Hepatocyte (in vitro differentiated cells): ENCODE measurements at regions not wholly inside any gene's neighbourhood (a gene's known extent, or its start where the extent isn't known, plus 50 kb on each side); places are given as distances from the start of the nearest gene placed in this dataset.

ENCODE experiments used
- DNase-seq: peaks from one replicate; pipeline ENCODE4 v3.0.0-alpha.2; 2016; ENCODE audit warnings: low spot score
- H2AFZ ChIP-seq: fragments of 200-600 bp; sonication (generic); 2 replicates; pipeline ENCODE4 v1.6.0; 2016; ENCODE audit warnings: antibody characterized with exemption, mild to moderate bottlenecking
- H3K27ac ChIP-seq: fragments of 200-600 bp; sonication (generic); 2 replicates; pipeline ENCODE4 v1.5.1; 2016; ENCODE audit warnings: mild to moderate bottlenecking
- H3K27me3 ChIP-seq: fragments of 200-600 bp; sonication (generic); 2 replicates; pipeline ENCODE4 v1.6.1; 2016
- H3K36me3 ChIP-seq: fragments of 200-600 bp; sonication (generic); replicated peaks from 2 replicates; pipeline ENCODE4 v1.5.1; 2016; ENCODE audit warnings: low read depth; ENCODE audit not compliant: insufficient read depth
- H3K4me1 ChIP-seq: fragments of 200-600 bp; sonication (generic); 2 replicates; pipeline ENCODE4 v1.5.1; 2016; ENCODE audit warnings: mild to moderate bottlenecking, moderate library complexity; ENCODE audit not compliant: insufficient read depth
- H3K4me2 ChIP-seq: fragments of 200-600 bp; sonication (generic); 2 replicates; pipeline ENCODE4 v1.6.0; 2016
- H3K4me3 ChIP-seq: fragments of 200-600 bp; sonication (generic); 2 replicates; pipeline ENCODE4 v1.5.1; 2016; ENCODE audit warnings: mild to moderate bottlenecking
- H3K79me2 ChIP-seq: fragments of 200-600 bp; sonication (generic); 2 replicates; pipeline ENCODE4 v1.6.0; 2017; ENCODE audit warnings: mild to moderate bottlenecking
- H3K9me2 ChIP-seq: fragments of 200-600 bp; sonication (generic); replicated peaks from 2 replicates; pipeline ENCODE4 v1.6.0; 2017; ENCODE audit warnings: mild to moderate bottlenecking; ENCODE audit not compliant: insufficient read depth
- H3K9me3 ChIP-seq: fragments of 200-600 bp; sonication (generic); 2 replicates; pipeline ENCODE4 v1.5.1; 2016; ENCODE audit warnings: low read depth, mild to moderate bottlenecking
- H4K20me1 ChIP-seq: fragments of 200-600 bp; sonication (generic); 2 replicates; pipeline ENCODE4 v1.6.0; 2016; ENCODE audit warnings: mild to moderate bottlenecking; ENCODE audit not compliant: insufficient read depth, poor library complexity, severe bottlenecking
- EZH2 ChIP-seq: fragments of 200-600 bp; sonication (generic); IDR thresholded peaks from 2 replicates; pipeline ENCODE4 v1.6.1; 2016; ENCODE audit warnings: antibody characterized with exemption, mild to moderate bottlenecking, borderline replicate concordance
- EZH2phosphoT487 ChIP-seq: fragments of 200-600 bp; sonication (generic); IDR thresholded peaks from one replicate; pipeline ENCODE4 v1.6.1; 2018; ENCODE audit warnings: antibody characterized with exemption, mild to moderate bottlenecking, low read depth, moderate library complexity; ENCODE audit not compliant: unreplicated experiment, severe bottlenecking
- WGBS: methylation state at CpG from one replicate; pipeline ENCODE4 v1.1.6; 2016; ENCODE audit warnings: low lambda C conversion rate; ENCODE audit errors: missing lambda C conversion rate; 5-methylcytosine and 5-hydroxymethylcytosine counted together
- TF ChIP-seq, protein P1 (sequence below): fragments of 200-600 bp; sonication (generic); IDR thresholded peaks from 2 replicates; pipeline ENCODE4 v1.5.1; 2016; ENCODE audit warnings: antibody characterized with exemption, mild to moderate bottlenecking; ENCODE audit not compliant: poor library complexity

DNA sequence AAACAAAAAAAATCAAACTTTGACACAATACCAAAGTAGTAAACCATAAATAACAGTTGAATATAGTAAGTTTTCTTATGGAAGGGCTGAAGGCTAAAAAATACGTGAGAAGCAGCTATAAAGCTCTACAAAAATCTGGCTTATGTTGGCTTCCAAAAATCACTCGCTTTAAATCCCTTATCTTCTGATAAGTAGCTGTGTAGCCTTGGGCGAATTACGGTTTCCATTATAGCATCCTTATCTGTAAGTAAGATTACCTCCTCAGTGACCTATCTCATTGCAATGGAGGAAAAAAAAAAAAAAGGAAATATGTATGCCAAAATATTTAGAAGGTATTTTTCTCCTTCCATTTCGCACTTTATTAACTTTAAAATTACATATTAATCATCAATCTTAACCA is 348.6 kb downstream of the PLOD2 start:
- DNase-seq = no peak
- Histone ChIP-seq H3K79me2 (no peaks in the 10 kb centered on the region), H3K9me2 (no peaks in the 10 kb centered on the region), H3K27me3 (no peaks in the 10 kb centered on the region), H3K27ac (no peak overlapping the region), H3K4me1 (no peaks in the 10 kb centered on the region), H3K4me2 (no peak overlapping the region), H3K4me3 (no peak overlapping the region), H2AFZ (no peak overlapping the region), H3K36me3 (no peaks in the 10 kb centered on the region), H3K9me3 (no peaks in the 10 kb centered on the region), H4K20me1 (no peaks in the 10 kb centered on the region)
- TF ChIP-seq, protein P1, sequence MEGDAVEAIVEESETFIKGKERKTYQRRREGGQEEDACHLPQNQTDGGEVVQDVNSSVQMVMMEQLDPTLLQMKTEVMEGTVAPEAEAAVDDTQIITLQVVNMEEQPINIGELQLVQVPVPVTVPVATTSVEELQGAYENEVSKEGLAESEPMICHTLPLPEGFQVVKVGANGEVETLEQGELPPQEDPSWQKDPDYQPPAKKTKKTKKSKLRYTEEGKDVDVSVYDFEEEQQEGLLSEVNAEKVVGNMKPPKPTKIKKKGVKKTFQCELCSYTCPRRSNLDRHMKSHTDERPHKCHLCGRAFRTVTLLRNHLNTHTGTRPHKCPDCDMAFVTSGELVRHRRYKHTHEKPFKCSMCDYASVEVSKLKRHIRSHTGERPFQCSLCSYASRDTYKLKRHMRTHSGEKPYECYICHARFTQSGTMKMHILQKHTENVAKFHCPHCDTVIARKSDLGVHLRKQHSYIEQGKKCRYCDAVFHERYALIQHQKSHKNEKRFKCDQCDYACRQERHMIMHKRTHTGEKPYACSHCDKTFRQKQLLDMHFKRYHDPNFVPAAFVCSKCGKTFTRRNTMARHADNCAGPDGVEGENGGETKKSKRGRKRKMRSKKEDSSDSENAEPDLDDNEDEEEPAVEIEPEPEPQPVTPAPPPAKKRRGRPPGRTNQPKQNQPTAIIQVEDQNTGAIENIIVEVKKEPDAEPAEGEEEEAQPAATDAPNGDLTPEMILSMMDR = no peak
- no peak for TF ChIP-seq EZH2
- no peak for TF ChIP-seq EZH2phosphoT487
- WGBS = 57% methylated on average over 5 of the region's 5 CpGs

DNA sequence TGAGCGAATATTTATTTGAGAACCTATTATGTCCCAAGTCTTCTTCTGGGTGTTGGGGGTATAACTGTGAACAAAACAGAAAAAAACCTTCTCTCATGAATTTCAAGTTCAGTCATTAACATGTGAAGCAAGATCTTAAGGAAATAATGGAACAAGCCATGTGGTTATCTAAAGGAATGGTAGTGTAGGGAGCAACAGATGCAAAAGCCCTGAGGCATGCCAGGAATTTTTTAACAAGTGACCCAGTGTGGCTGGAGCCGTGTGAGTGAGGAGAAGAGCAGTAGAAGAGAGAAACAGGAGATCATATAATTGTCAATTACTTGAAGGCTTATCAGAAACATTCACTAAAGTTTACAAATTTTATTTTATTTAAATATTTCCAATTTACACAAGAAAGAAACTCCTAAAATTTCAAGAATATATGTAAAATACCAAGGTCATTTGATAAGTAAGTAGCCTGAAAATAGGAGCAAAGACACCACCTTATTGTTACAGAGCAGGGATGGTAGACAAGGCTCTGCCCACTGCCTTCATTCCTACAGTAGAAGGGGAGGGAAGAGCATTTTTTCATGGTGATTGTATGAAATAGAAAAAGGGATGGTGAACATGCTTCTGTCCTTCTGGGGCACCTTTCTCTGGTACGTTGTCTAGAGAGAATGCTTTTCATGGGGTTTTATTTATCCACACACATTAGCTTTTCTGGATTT is 345.1 kb downstream of the PLOD2 start:
- Histone ChIP-seq H3K27me3 (no peaks in the 10 kb centered on the region), H3K4me2 (no peak overlapping the region), H3K36me3 (no peaks in the 10 kb centered on the region), H3K4me3 (no peak overlapping the region), H3K9me3 (no peaks in the 10 kb centered on the region), H2AFZ (no peak overlapping the region), H4K20me1 (no peaks in the 10 kb centered on the region), H3K4me1 (no peaks in the 10 kb centered on the region), H3K27ac (no peak overlapping the region), H3K79me2 (no peaks in the 10 kb centered on the region), H3K9me2 (no peaks in the 10 kb centered on the region)
- 68% methylated on average over 3 of the region's 3 CpGs for WGBS
- DNase-seq = no peak
- TF ChIP-seq, protein P1 = no peak
- no peak for TF ChIP-seq EZH2phosphoT487
- TF ChIP-seq EZH2 = no peak

DNA sequence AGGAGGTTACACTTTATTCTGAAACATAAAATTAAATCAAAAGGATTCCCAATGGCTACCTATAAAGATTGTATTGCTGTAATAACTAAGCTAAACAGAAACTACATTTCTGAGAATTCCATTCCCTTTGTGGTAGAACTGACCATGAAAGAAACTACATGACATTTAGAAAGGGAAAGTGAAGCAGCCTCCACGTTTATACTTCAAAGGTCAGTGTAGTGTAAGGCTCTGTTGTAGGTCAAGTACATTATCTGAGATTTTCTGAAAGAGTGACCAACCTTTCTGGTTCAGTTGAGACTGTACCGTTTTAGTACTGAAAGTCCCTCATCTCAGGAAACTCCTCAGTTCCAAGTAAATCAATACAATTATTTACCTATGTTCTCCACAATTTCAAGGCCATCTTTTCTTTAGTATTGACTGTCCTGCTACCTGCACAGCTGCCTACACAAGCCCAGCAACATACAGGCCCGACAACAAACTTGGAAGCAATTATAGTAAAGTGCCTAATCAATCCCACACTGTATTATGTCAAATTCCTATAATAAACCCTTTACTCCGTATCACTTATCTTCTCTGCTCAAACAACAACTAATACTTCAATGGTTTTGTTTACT is 343.0 kb downstream of the PLOD2 start:
- no peaks in the 10 kb centered on the region for H3K4me1 ChIP-seq
- no peaks in the 10 kb centered on the region for H3K9me2 ChIP-seq
- H2AFZ ChIP-seq = no peak overlapping the region
- no peaks in the 10 kb centered on the region for H3K9me3 ChIP-seq
- H3K4me2 ChIP-seq = no peak overlapping the region
- H3K27me3 ChIP-seq = no peaks in the 10 kb centered on the region
- H3K4me3 ChIP-seq = no peak overlapping the region
- H3K36me3 ChIP-seq = no peaks in the 10 kb centered on the region
- no peaks in the 10 kb centered on the region for H4K20me1 ChIP-seq
- H3K27ac ChIP-seq = no peak overlapping the region
- H3K79me2 ChIP-seq = no peaks in the 10 kb centered on the region
- TF ChIP-seq, protein P1 = no peak
- TF ChIP-seq EZH2 (no peak), EZH2phosphoT487 (no peak)
- WGBS = 54% methylated on average over 4 of the region's 4 CpGs
- no peak for DNase-seq
